Urinary bladder (tissue), 3 donors: ENCODE measurements at regions not wholly inside any gene's neighbourhood (a gene's known extent, or its start where the extent isn't known, plus 50 kb on each side); places are given as distances from the start of the nearest gene placed in this dataset.

Experiments used
- DNase-seq: peaks from one replicate; pipeline ENCODE4 v3.0.0-alpha.2; 2015; ENCODE audit errors: extremely low spot score
- H3K27ac ChIP-seq: one replicate; pipeline ENCODE4 v1.5.1; 2013; ENCODE audit warnings: low read depth, mild to moderate bottlenecking, moderate library complexity
- H3K36me3 ChIP-seq: one replicate; pipeline ENCODE4 v1.6.1; 2013; ENCODE audit warnings: mild to moderate bottlenecking, moderate library complexity; ENCODE audit not compliant: insufficient read depth
- H3K4me1 ChIP-seq: one replicate; pipeline ENCODE4 v1.6.1; 2013; ENCODE audit warnings: mild to moderate bottlenecking, moderate library complexity; ENCODE audit not compliant: insufficient read depth
- H3K4me3 ChIP-seq: one replicate; pipeline ENCODE4 v1.5.1; 2013; ENCODE audit warnings: low read depth, low read length
- WGBS: extraction: QIAGEN DNeasy Blood & Tissue Kit; methylation state at CpG from one replicate; pipeline ENCODE4 v1.1.7; 2013; 5-methylcytosine and 5-hydroxymethylcytosine counted together
- donor health status: healthy with polysubstance abuse.
- donor health status: healthy.

DNA sequence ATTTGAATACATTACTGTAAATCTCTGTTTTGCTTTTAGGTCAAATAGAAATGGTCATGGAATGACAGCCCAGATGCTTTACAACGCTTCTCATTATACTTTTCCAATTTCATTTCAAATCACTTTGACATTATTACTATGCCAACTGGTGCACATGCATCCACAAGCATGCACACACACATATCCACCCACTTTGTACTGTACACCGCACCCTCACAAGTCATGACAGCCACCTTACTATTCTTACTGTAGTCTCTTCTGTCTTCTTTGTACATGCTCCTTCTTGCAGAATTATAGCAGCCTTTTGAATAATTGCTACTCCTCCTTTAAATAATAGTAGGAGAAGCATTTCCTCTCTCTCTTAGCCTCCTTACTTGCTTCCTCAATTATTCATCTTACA, 1361.4 kb downstream of the ROBO1 start:
- 91% methylated on average over 2 of the region's 2 CpGs for WGBS
- H3K4me3 ChIP-seq = no peak overlapping the region
- no peak overlapping the region for H3K27ac ChIP-seq
- H3K4me1 ChIP-seq = no peaks in the 10 kb centered on the region
- H3K36me3 ChIP-seq = no peaks in the 10 kb centered on the region
- DNase-seq = no peak

DNA sequence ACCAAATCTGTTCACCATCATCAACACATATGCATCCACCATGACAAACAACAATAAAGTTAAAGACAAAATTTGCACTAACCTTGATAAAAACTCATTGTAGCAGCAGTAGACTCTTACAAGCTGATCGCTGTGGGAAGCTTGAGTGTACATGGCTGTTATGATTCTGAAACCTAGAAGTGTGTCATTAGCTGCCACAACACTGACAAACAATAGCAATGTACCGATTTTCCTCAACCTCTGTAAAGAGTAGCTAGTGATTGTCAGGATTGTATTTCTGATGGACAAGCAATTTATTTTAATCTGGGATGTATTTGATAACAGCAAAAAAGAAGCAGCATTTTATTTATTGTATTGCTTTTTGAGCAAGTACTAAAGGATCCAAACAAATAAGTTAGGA, 1357.7 kb downstream of the ROBO1 start:
- Histone ChIP-seq H3K4me3 (no peak overlapping the region), H3K4me1 (no peaks in the 10 kb centered on the region), H3K27ac (no peak overlapping the region), H3K36me3 (no peaks in the 10 kb centered on the region)
- DNase-seq = no peak
- 90% methylated on average over 2 of the region's 2 CpGs for WGBS

GRCh38 chr3:78414261-78414660, 1353.5 kb downstream of the ROBO1 start:
- 81% methylated on average over 2 of the region's 2 CpGs for WGBS
- Histone ChIP-seq H3K4me3 (no peak overlapping the region), H3K36me3 (no peaks in the 10 kb centered on the region), H3K27ac (no peak overlapping the region), H3K4me1 (no peaks in the 10 kb centered on the region)
- DNase-seq = no peak

GRCh38 chr3:78420611-78421010, 1347.2 kb downstream of the ROBO1 start:
- no peak overlapping the region for H3K4me3 ChIP-seq
- H3K36me3 ChIP-seq = no peaks in the 10 kb centered on the region
- H3K4me1 ChIP-seq = no peaks in the 10 kb centered on the region
- no peak for DNase-seq
- H3K27ac ChIP-seq = no peak overlapping the region

- Histone ChIP-seq H3K4me3 (no peak overlapping the region), H3K36me3 (no peaks in the 10 kb centered on the region), H3K4me1 (no peaks in the 10 kb centered on the region), H3K27ac (no peak overlapping the region)
- DNase-seq = no peak
- WGBS = 84% methylated on average over 7 of the region's 7 CpGs
Measured at GRCh38 chr3:78421247-78421966, 1346.4 kb downstream of the ROBO1 start.

DNA sequence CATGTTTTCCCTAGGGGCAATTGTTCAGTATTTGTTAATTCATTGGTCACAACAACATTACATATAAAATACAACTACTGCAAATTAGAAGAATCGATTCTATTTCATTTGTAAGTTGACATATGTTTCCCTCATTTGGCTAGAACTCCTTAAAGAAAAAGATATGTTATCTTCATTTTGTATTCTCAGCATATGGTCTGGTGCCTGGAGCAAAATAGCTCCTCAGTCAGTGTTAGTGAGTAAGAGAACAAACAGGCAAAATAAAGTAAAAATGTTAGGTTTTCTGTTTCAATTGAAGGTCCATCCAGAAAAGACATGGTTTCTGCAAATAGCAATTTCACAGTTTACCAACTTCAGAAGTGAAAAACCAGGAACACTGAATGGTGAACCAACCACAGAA, 1343.1 kb downstream of the ROBO1 start:
- H3K36me3 ChIP-seq = no peaks in the 10 kb centered on the region
- 65% methylated on average over 1 of the region's 1 CpG for WGBS

GRCh38 chr3:78426454-78426853, 1341.3 kb downstream of the ROBO1 start:
- 64% methylated on average over 1 of the region's 1 CpG for WGBS
- no peak overlapping the region for H3K27ac ChIP-seq
- H3K4me3 ChIP-seq = no peak overlapping the region
- no peaks in the 10 kb centered on the region for H3K4me1 ChIP-seq
- H3K36me3 ChIP-seq = no peaks in the 10 kb centered on the region
- DNase-seq = no peak

More for the DNA sequence above, 1343.1 kb downstream of the ROBO1 start:
- Histone ChIP-seq H3K27ac (no peak overlapping the region), H3K4me3 (no peak overlapping the region), H3K4me1 (no peaks in the 10 kb centered on the region)
- DNase-seq = no peak

DNA sequence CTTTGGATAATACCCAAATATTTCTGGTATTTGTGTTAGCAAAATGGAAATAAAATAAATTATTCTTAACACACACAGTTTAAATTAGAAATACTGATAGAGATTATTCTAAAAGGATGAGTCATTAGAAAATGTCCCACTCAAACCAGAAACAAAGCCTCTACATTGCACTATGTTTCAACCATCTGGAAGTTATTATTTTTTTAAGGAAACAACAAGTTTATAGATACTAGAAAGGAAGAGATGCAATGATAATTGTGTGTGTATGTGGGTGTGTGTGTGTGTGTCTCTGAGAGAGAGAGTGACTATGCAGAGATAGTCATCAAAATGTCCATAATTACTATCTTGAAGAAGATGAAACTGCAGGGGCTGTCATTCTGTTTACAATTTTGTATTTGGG, 1340.5 kb downstream of the ROBO1 start:
- Histone ChIP-seq H3K36me3 (no peaks in the 10 kb centered on the region), H3K27ac (no peak overlapping the region), H3K4me1 (no peaks in the 10 kb centered on the region), H3K4me3 (no peak overlapping the region)
- DNase-seq = no peak

DNA sequence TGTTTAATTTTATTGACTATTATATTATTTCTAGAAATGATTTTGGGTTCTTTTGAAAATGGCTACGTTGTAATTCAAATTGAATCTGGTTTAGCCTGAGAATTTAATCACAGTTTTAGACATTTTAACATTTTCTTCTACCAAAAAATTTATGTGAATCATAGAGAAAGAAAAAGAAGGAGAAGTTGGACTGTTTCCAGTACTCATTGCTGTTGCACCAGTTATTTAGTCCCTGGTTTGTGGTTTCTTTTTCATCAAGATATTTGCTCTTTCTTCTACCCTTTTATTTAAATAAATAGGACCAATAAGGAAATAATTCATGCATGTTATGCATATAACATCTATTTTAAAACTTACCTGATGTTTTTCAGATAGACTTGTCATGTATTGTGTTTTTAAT, 1337.1 kb downstream of the ROBO1 start:
- no peaks in the 10 kb centered on the region for H3K4me1 ChIP-seq
- H3K36me3 ChIP-seq = no peaks in the 10 kb centered on the region
- no peak overlapping the region for H3K4me3 ChIP-seq
- DNase-seq = no peak
- 79% methylated on average over 1 of the region's 1 CpG for WGBS
- H3K27ac ChIP-seq = no peak overlapping the region

GRCh38 chr3:78434801-78435200, 1333.0 kb downstream of the ROBO1 start:
- H3K4me3 ChIP-seq = no peak overlapping the region
- no peak overlapping the region for H3K27ac ChIP-seq
- no peaks in the 10 kb centered on the region for H3K4me1 ChIP-seq
- H3K36me3 ChIP-seq = no peaks in the 10 kb centered on the region
- 96% methylated on average over 3 of the region's 3 CpGs for WGBS
- no peak for DNase-seq

- WGBS = 33% methylated on average over 1 of the region's 1 CpG
- Histone ChIP-seq H3K27ac (no peak overlapping the region), H3K4me1 (no peaks in the 10 kb centered on the region), H3K4me3 (no peak overlapping the region), H3K36me3 (no peaks in the 10 kb centered on the region)
- no peak for DNase-seq
Measured at GRCh38 chr3:78455166-78455565, 1312.6 kb downstream of the ROBO1 start.

DNA sequence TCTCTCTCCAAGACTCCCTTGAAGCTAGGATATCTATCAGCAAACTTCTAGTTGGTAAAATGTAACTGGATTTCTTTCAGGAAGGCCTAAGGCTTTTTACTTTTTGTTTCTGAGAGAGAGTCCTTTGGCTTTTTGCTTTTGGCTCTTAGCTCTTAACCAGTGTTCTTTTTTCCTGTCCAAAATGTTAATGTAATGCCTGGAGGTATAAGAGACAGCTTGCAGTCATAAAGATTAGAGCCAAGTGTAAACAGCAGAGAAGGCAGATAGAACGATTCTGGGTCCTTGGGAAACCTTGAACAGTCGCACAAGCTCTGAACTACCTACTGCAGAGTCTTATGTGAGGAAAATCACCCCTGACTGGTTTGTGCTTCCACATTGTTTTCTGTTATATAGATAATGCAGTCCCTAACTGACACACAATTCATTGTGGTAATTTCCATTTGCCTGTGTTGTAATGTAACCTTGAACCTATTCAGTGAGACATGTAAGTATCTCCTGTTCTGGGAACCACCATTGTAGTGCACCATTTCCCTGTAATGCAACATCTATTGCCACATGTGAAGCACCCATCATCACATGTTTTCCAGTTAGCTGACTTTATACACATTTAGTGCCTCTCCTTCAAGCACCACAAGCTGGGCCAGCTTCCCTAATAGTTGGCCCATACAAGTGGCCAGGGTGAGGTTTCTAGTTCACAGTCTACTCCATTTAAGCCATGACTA, 1311.9 kb downstream of the ROBO1 start:
- DNase-seq = no peak
- 45% methylated on average over 2 of the region's 2 CpGs for WGBS
- Histone ChIP-seq H3K4me3 (no peak overlapping the region), H3K4me1 (no peaks in the 10 kb centered on the region), H3K36me3 (no peaks in the 10 kb centered on the region), H3K27ac (no peak overlapping the region)

GRCh38 chr3:78459796-78460195, 1308.0 kb downstream of the ROBO1 start:
- 86% methylated on average over 2 of the region's 2 CpGs for WGBS
- no peak for DNase-seq
- Histone ChIP-seq H3K27ac (no peak overlapping the region), H3K36me3 (no peaks in the 10 kb centered on the region), H3K4me3 (no peak overlapping the region), H3K4me1 (no peaks in the 10 kb centered on the region)

- no peaks in the 10 kb centered on the region for H3K4me1 ChIP-seq
- no peak for DNase-seq
- WGBS = 74% methylated on average over 2 of the region's 2 CpGs
- H3K36me3 ChIP-seq = no peaks in the 10 kb centered on the region
- H3K27ac ChIP-seq = no peak overlapping the region
- no peak overlapping the region for H3K4me3 ChIP-seq
Measured at GRCh38 chr3:78462021-78462420, 1305.8 kb downstream of the ROBO1 start.
